Neural progenitor cell (in vitro differentiated cells): ENCODE measurements at regions not wholly inside any gene's neighbourhood (a gene's known extent, or its start where the extent isn't known, plus 50 kb on each side); places are given as distances from the start of the nearest gene placed in this dataset.

Source experiments
- CTCF ChIP-seq: fragments of 200-600 bp; sonication (generic); IDR thresholded peaks from 2 replicates; pipeline ENCODE4 v1.5.1; 2017; ENCODE audit warnings: antibody characterized with exemption, mild to moderate bottlenecking
- EZH2 ChIP-seq: fragments of 200-600 bp; sonication (generic); IDR thresholded peaks from 2 replicates; pipeline ENCODE4 v1.6.1; 2017; ENCODE audit warnings: antibody characterized with exemption, mild to moderate bottlenecking, moderate library complexity
- EZH2phosphoT487 ChIP-seq: fragments of 200-600 bp; sonication (generic); IDR thresholded peaks from 2 replicates; pipeline ENCODE4 v1.6.1; 2017; ENCODE audit warnings: antibody characterized with exemption

DNA sequence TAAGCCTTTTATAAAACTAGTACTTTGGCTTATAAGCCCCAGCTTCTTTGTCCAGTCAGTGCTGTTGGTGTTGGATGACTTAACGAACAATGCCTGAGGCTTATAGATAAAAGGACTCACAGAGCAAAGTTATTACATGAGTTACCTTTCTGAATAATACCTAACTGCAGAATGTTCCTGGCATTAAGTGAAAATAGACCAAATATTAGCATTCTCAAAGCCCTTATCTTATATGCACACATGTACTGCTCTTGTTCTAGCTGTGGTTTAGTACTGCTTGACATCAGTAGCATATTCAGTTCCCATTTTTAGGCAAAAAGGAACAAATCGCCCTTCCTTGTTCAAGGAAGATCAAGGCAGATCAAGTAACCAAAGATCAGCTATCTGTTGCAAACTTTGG, 131.6 kb downstream of the ZNF330 start:
- no peak for TF ChIP-seq CTCF
- TF ChIP-seq EZH2phosphoT487: no peak
- no peak for TF ChIP-seq EZH2
